ENCODE measurements at regions not wholly inside any gene's neighbourhood (a gene's known extent, or its start where the extent isn't known, plus 50 kb on each side); places are given as distances from the start of the nearest gene placed in this dataset.

GRCh38 chr13:111567637-111568036 is 247.2 kb downstream of the TEX29 start:
- no peak for TF ChIP-seq CTCF (IDR thresholded peaks at IDR 0.05)
- TF ChIP-seq GABPA (IDR thresholded peaks at IDR 0.05; ENCODE audit: low read depth), result no peak
- TF ChIP-seq USF2 (IDR thresholded peaks at IDR 0.05; ENCODE audit: borderline replicate concordance, low read depth, low read length), result no peak
- no peak for TF ChIP-seq RFX5 (IDR thresholded peaks at IDR 0.05; ENCODE audit: low read length)
- TF ChIP-seq NRF1 (IDR thresholded peaks at IDR 0.05; ENCODE audit: low read depth, low read length), result no peak
- TF ChIP-seq TCF12 (IDR thresholded peaks at IDR 0.05), result no peak
- TF ChIP-seq EP300 (IDR thresholded peaks at IDR 0.05; ENCODE audit: borderline replicate concordance in 1 of 2, low read depth in 1 of 2, low read length in 1 of 2), result no peak
- no peak for TF ChIP-seq CHD2 (IDR thresholded peaks at IDR 0.05; ENCODE audit: low read length, partially characterized antibody)
- TF ChIP-seq RCOR1 (IDR thresholded peaks at IDR 0.05; ENCODE audit: low read length), result no peak
- TF ChIP-seq GATA2 (CRISPR knock-in tag; IDR thresholded peaks at IDR 0.05), result no peak
- TF ChIP-seq MXI1 (IDR thresholded peaks at IDR 0.05; ENCODE audit: low read depth, low read length), result no peak
- no peak for TF ChIP-seq SMC3 (IDR thresholded peaks at IDR 0.05; ENCODE audit: low read depth, low read length)
- TF ChIP-seq JUND (IDR thresholded peaks at IDR 0.05), result no peak

All from SK-N-SH (cell line).